MG63 (cell line): ENCODE measurements at regions not wholly inside any gene's neighbourhood (a gene's known extent, or its start where the extent isn't known, plus 50 kb on each side); places are given as distances from the start of the nearest gene placed in this dataset.
"Not testable (repeated sequence)": the region's sequence is repeated elsewhere in the genome, so short reads cannot be mapped to it uniquely, and the experiment has no call there.

ENCODE experiments used
- DNase-seq: peaks from one replicate; pipeline ENCODE4 v3.0.0-alpha.2; 2020
- H3K27me3 ChIP-seq: fragments of 250-450 bp; sonication (Bioruptor Pico); 2 replicates; pipeline ENCODE4 v1.5.1; 2020; ENCODE audit warnings: mild to moderate bottlenecking, moderate library complexity
- H3K36me3 ChIP-seq: fragments of 250-450 bp; sonication (Bioruptor Pico); 2 replicates; pipeline ENCODE4 v1.5.1; 2020; ENCODE audit warnings: mild to moderate bottlenecking, moderate library complexity
- H3K4me3 ChIP-seq: fragments of 250-450 bp; sonication (Bioruptor Pico); 2 replicates; pipeline ENCODE4 v1.5.1; 2020; ENCODE audit warnings: mild to moderate bottlenecking, moderate library complexity
- H3K9me3 ChIP-seq: fragments of 250-450 bp; sonication (Bioruptor Pico); 2 replicates; pipeline ENCODE4 v1.5.1; 2020; ENCODE audit warnings: mild to moderate bottlenecking, moderate library complexity

- DNase-seq = no peak
- no peaks in the 10 kb centered on the region for H3K36me3 ChIP-seq
- H3K9me3 ChIP-seq = peaks cover 7% of the 10 kb centered on the region; the same call in 1 of the 2 replicates
- H3K27me3 ChIP-seq = no peaks in the 10 kb centered on the region
- peak overlapping the region; percentile 38 for H3K4me3 ChIP-seq
Observed at GRCh38 chr6:78505178-78505577, 362.2 kb upstream of the IRAK1BP1 start.

DNA sequence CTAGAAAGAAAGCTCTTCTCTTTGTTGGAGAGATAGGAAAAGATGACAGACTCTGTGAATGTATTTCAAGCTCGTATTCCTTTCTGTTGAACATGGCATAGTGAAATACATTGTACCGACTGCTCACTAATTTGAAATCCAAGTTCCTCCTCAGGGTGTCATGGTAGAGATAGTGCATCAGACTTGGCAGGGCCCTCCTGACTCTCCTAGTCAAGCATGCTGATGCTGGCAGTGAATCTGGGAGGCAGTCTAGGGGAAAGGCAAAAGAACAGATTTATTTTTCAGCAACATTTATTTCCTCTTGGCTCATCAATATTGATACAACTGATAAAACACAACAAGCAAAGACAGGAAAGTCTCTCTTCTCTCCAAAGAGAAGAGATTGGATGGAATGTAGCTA is 356.3 kb upstream of the IRAK1BP1 start:
- peak; percentile 60 for DNase-seq
- H3K36me3 ChIP-seq = no peaks in the 10 kb centered on the region
- H3K27me3 ChIP-seq = no peaks in the 10 kb centered on the region
- peaks cover 7% of the 10 kb centered on the region; the same call in 1 of the 2 replicates for H3K9me3 ChIP-seq
- no peak overlapping the region for H3K4me3 ChIP-seq

DNA sequence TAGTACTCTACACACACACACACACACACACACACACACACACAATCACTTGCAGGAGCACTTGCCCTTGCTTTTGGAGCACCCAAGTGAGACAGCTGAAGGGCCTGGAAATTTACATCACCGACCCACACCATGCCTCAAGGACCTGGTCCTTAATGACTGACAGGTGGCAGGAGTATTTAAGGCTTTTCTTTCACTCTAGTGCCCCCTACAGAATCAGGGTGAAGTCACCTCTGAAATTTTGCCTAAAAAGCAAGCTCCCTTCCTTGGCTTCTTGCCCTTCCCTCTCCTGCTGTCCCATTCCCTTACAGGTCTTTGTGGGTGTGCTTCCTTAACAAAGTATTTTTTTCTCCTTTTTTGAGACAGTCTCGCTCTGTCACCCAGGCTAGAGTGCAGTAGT is 353.5 kb upstream of the IRAK1BP1 start:
- Histone ChIP-seq H3K9me3 (no peaks in the 10 kb centered on the region), H3K36me3 (no peaks in the 10 kb centered on the region), H3K4me3 (no peak overlapping the region), H3K27me3 (no peaks in the 10 kb centered on the region)
- no peak for DNase-seq

DNA sequence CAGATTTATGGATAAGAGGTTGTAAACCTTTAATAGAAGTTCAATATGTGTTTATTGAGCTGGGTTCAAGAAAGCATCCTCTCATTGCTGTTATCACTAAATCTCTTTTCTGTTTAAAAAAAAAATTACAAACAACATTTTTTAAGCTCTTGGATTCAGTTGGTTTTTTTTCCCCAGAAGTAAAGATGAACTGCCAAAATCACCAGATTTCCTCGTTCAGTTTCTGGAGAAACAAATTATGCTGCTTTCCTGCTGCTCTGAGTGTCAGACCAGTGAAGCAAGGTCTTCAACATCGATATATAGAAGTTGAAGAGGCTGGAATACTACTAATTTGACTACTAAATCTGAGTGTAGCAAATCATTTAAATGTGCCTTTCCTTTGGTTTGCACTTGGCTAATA is 352.1 kb upstream of the IRAK1BP1 start:
- H3K36me3 ChIP-seq = no peaks in the 10 kb centered on the region
- H3K9me3 ChIP-seq = no peaks in the 10 kb centered on the region
- no peaks in the 10 kb centered on the region for H3K27me3 ChIP-seq
- no peak for DNase-seq
- H3K4me3 ChIP-seq = no peak overlapping the region

DNA sequence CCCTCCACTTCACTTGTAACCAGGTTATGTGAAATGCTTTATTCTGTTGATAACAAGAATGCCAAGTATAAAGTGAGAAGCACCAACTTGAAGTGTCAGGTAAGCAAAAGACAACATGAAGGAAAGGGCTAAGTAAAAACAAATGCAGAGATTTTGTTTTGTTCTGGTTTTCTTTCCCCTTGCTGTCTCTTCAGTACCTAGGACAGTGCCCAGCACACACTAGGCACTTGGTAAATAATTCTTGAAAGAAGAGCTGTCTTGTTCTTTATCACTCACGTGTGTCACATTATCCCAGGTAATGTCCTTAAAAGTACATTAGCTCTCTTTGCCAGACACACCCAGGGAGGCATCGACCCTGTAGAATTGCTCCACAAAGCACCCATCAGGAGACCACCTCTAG is 350.0 kb upstream of the IRAK1BP1 start:
- Histone ChIP-seq H3K9me3 (no peaks in the 10 kb centered on the region), H3K4me3 (no peak overlapping the region), H3K27me3 (no peaks in the 10 kb centered on the region), H3K36me3 (no peaks in the 10 kb centered on the region)
- no peak for DNase-seq

GRCh38 chr6:78523622-78524021 is 343.7 kb upstream of the IRAK1BP1 start:
- Histone ChIP-seq H3K9me3 (no peaks in the 10 kb centered on the region), H3K36me3 (no peaks in the 10 kb centered on the region), H3K4me3 (no peak overlapping the region), H3K27me3 (no peaks in the 10 kb centered on the region)
- no peak for DNase-seq

GRCh38 chr6:78525976-78526375 is 341.4 kb upstream of the IRAK1BP1 start:
- H3K36me3 ChIP-seq = no peaks in the 10 kb centered on the region
- DNase-seq = no peak
- no peaks in the 10 kb centered on the region for H3K27me3 ChIP-seq
- H3K9me3 ChIP-seq = no peaks in the 10 kb centered on the region
- H3K4me3 ChIP-seq = no peak overlapping the region

DNA sequence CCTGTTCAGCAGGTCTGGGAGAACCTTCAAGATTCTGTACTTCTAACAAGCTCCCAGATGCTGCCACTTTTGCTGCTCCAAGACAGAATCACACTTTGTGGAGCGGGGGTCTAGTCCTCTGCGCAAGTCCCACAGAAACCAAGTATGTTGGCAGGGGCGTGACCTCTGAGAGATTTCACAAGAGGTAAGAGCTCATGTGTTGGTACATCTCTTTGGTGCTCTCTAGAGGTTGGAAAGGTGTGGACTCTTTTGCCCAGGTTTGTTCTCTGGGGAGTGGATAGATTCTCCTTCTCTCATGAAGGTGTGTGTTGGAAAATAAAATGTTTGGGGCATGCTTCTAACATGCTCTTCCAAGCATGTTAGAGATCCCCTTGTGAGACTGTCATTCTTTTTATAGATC is 340.9 kb upstream of the IRAK1BP1 start:
- DNase-seq = no peak

DNA sequence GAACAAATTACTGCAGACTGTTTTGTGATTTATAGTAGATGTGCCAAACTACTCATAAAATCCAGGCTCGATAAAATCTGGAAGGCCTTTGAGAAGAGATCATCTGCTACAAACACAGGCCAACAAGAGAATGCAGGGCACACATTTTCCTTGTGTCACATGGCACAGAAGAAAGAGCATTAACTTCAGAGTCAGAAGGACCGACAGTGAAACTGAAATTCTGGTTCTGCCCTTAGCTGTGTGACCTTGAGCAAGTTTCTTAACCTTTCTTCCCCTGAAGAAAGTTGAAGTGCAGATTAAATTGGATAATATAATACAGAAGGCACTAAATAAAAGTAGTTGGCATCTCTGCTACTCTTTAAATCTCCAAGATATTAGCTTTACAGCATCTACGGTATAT is 338.4 kb upstream of the IRAK1BP1 start:
- Histone ChIP-seq H3K9me3 (no peaks in the 10 kb centered on the region), H3K27me3 (no peaks in the 10 kb centered on the region), H3K36me3 (no peaks in the 10 kb centered on the region), H3K4me3 (no peak overlapping the region)
- DNase-seq = no peak

More for the DNA sequence above, 340.9 kb upstream of the IRAK1BP1 start:
- no peaks in the 10 kb centered on the region for H3K27me3 ChIP-seq
- no peaks in the 10 kb centered on the region for H3K9me3 ChIP-seq
- H3K36me3 ChIP-seq = no peaks in the 10 kb centered on the region
- no peak overlapping the region for H3K4me3 ChIP-seq

DNA sequence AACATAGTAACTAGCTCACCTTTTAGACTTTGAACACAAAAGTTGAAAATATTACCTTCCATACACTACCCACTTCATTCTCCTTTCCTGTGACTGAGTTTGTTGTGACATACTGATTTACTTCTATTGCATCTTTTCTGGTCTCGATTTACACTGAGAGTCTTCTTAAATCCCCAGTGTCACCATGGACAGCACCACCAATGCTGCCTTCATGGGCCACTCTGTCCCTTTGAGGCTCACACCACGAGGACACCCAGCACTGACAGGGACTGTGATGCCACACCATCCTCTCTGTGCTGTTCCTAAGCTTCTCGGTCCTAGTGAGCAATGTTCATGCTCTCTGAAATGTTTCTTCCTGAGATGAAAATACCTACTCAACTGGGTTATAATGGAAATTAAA is 337.1 kb upstream of the IRAK1BP1 start:
- Histone ChIP-seq H3K4me3 (no peak overlapping the region), H3K9me3 (no peaks in the 10 kb centered on the region), H3K27me3 (no peaks in the 10 kb centered on the region), H3K36me3 (no peaks in the 10 kb centered on the region)
- DNase-seq = no peak

- no peaks in the 10 kb centered on the region for H3K27me3 ChIP-seq
- H3K9me3 ChIP-seq = no peaks in the 10 kb centered on the region
- no peak for DNase-seq
- no peaks in the 10 kb centered on the region for H3K36me3 ChIP-seq
- H3K4me3 ChIP-seq = no peak overlapping the region
Observed at GRCh38 chr6:78533426-78533825, 333.9 kb upstream of the IRAK1BP1 start.

GRCh38 chr6:78533876-78534275 is 333.5 kb upstream of the IRAK1BP1 start:
- no peak for DNase-seq
- Histone ChIP-seq H3K4me3 (no peak overlapping the region), H3K27me3 (no peaks in the 10 kb centered on the region), H3K9me3 (no peaks in the 10 kb centered on the region), H3K36me3 (no peaks in the 10 kb centered on the region)

DNA sequence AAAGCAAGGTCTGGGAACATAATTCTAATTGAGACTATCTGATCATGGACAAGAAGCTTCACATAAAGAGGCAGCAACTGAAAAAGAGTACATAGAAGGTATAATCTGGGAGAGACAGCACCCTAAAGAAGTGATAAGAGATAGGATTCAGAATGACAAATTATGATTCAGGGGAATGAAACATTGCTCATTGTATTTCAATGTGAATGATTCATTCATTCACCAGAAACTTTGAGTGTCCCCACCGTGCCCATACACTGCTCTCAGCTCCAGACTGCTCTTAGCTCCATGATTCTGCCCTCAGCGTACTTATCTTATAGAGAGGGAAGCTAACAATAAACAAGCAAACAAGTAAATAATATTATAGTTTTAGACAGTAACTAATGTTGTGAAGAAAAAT is 329.3 kb upstream of the IRAK1BP1 start:
- H3K36me3 ChIP-seq = no peaks in the 10 kb centered on the region
- H3K4me3 ChIP-seq = no peak overlapping the region
- H3K9me3 ChIP-seq = no peaks in the 10 kb centered on the region
- H3K27me3 ChIP-seq = no peaks in the 10 kb centered on the region
- no peak for DNase-seq

DNA sequence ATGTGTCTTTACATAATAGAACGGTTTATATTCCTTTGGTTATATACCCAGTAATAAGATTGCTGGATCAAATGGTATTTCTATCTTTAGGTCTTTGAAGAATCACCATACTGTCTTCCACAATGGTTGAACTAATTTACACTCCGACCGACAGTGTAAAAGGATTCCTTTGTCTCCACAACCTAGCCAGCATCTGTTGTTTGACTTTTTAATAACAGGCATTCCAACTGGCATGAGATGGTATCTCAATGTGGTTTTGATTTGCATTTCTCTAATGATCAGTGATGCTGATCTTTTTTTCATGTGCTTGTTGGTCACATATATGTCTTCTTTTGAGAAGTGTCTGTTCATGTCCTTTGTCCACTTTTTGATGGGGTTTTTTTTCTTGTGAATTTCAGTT is 319.7 kb upstream of the IRAK1BP1 start:
- H3K4me3 ChIP-seq, DNase-seq, H3K9me3 ChIP-seq, H3K27me3 ChIP-seq, H3K36me3 ChIP-seq: not testable (repeated sequence)

- DNase-seq = no peak
- Histone ChIP-seq H3K36me3 (no peaks in the 10 kb centered on the region), H3K4me3 (no peak overlapping the region), H3K27me3 (no peaks in the 10 kb centered on the region), H3K9me3 (peaks cover 17% of the 10 kb centered on the region)
Observed at GRCh38 chr6:78551361-78551760, 316.0 kb upstream of the IRAK1BP1 start.

DNA sequence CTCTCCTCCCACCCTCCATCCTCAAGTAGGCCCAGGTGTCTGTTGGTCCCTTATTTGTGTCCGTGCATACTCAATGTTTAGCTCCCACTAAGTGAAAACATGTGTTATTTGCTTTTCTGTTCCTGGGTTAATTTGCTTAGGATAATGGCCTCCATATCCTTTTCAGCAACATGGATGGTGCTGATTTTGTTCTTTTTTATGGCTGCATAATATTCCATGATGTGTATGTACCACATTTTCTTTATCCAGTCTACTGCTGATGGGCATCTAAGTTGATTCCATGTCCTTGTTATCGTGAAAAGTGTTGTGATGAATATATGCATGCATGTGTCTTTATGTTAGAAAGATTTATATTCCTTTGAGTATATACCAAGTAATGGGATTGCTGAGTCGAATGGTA is 314.9 kb upstream of the IRAK1BP1 start:
- H3K27me3 ChIP-seq = no peaks in the 10 kb centered on the region
- H3K36me3 ChIP-seq = no peaks in the 10 kb centered on the region
- peaks cover 17% of the 10 kb centered on the region for H3K9me3 ChIP-seq
- H3K4me3 ChIP-seq = no peak overlapping the region
- DNase-seq = no peak

DNA sequence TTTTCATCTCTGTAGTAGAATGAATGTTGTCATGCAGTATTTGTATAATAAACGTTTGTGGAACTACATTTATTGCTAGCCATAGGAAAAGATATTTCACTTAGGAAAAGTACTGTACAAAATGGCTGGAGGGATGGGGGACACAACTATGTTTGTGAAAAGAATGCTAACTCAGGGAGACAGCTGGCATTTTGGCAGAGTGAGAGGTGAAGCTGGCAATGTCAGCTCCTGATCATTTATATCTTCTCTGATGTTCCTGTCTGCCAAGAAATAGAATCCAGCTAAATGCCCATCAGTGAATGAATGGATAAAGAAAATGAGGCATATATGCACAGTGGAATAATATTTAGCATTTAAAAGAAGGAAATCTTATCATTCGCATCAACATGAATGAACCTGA is 313.0 kb upstream of the IRAK1BP1 start:
- no peak for DNase-seq
- Histone ChIP-seq H3K4me3 (no peak overlapping the region), H3K36me3 (no peaks in the 10 kb centered on the region), H3K27me3 (no peaks in the 10 kb centered on the region), H3K9me3 (peaks cover 17% of the 10 kb centered on the region)

GRCh38 chr6:78559056-78559455 is 308.3 kb upstream of the IRAK1BP1 start:
- Histone ChIP-seq H3K36me3 (no peaks in the 10 kb centered on the region), H3K27me3 (no peaks in the 10 kb centered on the region), H3K4me3 (no peak overlapping the region), H3K9me3 (0 out of 2 replicates have a peak, but pooled peaks cover 2% of the 10 kb centered on the region)
- DNase-seq = no peak

GRCh38 chr6:78561015-78561414 is 306.3 kb upstream of the IRAK1BP1 start:
- Histone ChIP-seq H3K9me3 (no peaks in the 10 kb centered on the region; the same call in none of the 2 replicates), H3K4me3 (no peak overlapping the region), H3K36me3 (no peaks in the 10 kb centered on the region), H3K27me3 (no peaks in the 10 kb centered on the region)
- no peak for DNase-seq
